Progenitor cell of endocrine pancreas (in vitro differentiated cells): ENCODE measurements at regions not wholly inside any gene's neighbourhood (a gene's known extent, or its start where the extent isn't known, plus 50 kb on each side); places are given as distances from the start of the nearest gene placed in this dataset.

Experiments
- DNase-seq: peaks from one replicate; pipeline ENCODE4 v3.0.0; 2021; ENCODE audit warnings: low spot score; ENCODE audit not compliant: unreplicated experiment
- H3K27ac Mint-ChIP-seq: 2 replicates; pipeline ENCODE4 v1.8.0; 2021; ENCODE audit warnings: mild to moderate bottlenecking, moderate library complexity, mixed read lengths
- H3K27me3 Mint-ChIP-seq: 2 replicates; pipeline ENCODE4 v1.8.0; 2021; ENCODE audit warnings: mixed read lengths
- H3K36me3 Mint-ChIP-seq: 2 replicates; pipeline ENCODE4 v1.8.0; 2022; ENCODE audit warnings: mixed read lengths; ENCODE audit not compliant: insufficient read depth
- H3K4me1 Mint-ChIP-seq: 2 replicates; pipeline ENCODE4 v1.8.0; 2021; ENCODE audit warnings: low read depth, mixed read lengths
- H3K4me3 Mint-ChIP-seq: 2 replicates; pipeline ENCODE4 v1.8.0; 2021; ENCODE audit warnings: low read depth, mild to moderate bottlenecking, moderate library complexity, mixed read lengths
- H3K9me3 Mint-ChIP-seq: 2 replicates; pipeline ENCODE4 v1.8.0; 2021; ENCODE audit warnings: low read depth, mixed read lengths
- CTCF ChIP-seq: fragments of 200-600 bp; sonication (generic); IDR thresholded peaks from one replicate; pipeline ENCODE4 v1.5.0; 2021; ENCODE audit warnings: antibody characterized with exemption, mild to moderate bottlenecking; ENCODE audit not compliant: unreplicated experiment

- Mint-ChIP-seq H3K27ac (no peak overlapping the region), H3K27me3 (peaks cover 2% of the 10 kb centered on the region)
- TF ChIP-seq CTCF, result no peak
These were observed 268.0 kb downstream of the ATG4C start for GRCh38 chr1:63051886-63052285.

GRCh38 chr1:63054184-63054583, 268.2 kb upstream of the FOXD3 start:
- H3K9me3 Mint-ChIP-seq, result no peaks in the 10 kb centered on the region
- TF ChIP-seq CTCF, result no peak
- H3K27me3 Mint-ChIP-seq, result no peaks in the 10 kb centered on the region
- no peak for DNase-seq
- no peak overlapping the region for H3K4me3 Mint-ChIP-seq
- peaks cover 5% of the 10 kb centered on the region for H3K4me1 Mint-ChIP-seq
- H3K36me3 Mint-ChIP-seq, result no peaks in the 10 kb centered on the region
- no peak overlapping the region for H3K27ac Mint-ChIP-seq

More at GRCh38 chr1:63051886-63052285, 268.0 kb downstream of the ATG4C start:
- DNase-seq, result no peak
- no peaks in the 10 kb centered on the region for H3K36me3 Mint-ChIP-seq
- no peak overlapping the region for H3K4me3 Mint-ChIP-seq
- H3K4me1 Mint-ChIP-seq, result peaks cover 5% of the 10 kb centered on the region
- no peaks in the 10 kb centered on the region for H3K9me3 Mint-ChIP-seq

GRCh38 chr1:63063367-63063766, 259.0 kb upstream of the FOXD3 start:
- no peak for DNase-seq
- Mint-ChIP-seq H3K4me3 (no peak overlapping the region), H3K4me1 (no peaks in the 10 kb centered on the region), H3K9me3 (no peaks in the 10 kb centered on the region), H3K27me3 (no peaks in the 10 kb centered on the region), H3K36me3 (no peaks in the 10 kb centered on the region), H3K27ac (no peak overlapping the region)
- no peak for TF ChIP-seq CTCF

- H3K9me3 Mint-ChIP-seq, result no peaks in the 10 kb centered on the region
- no peaks in the 10 kb centered on the region for H3K27me3 Mint-ChIP-seq
- TF ChIP-seq CTCF, result no peak
- no peaks in the 10 kb centered on the region for H3K4me1 Mint-ChIP-seq
- no peak overlapping the region for H3K4me3 Mint-ChIP-seq
- H3K36me3 Mint-ChIP-seq, result no peaks in the 10 kb centered on the region
- H3K27ac Mint-ChIP-seq, result no peak overlapping the region
- DNase-seq, result no peak
These were observed 258.2 kb upstream of the FOXD3 start for GRCh38 chr1:63064135-63064534.

GRCh38 chr1:63068626-63069025, 253.7 kb upstream of the FOXD3 start:
- no peak for TF ChIP-seq CTCF
- no peak for DNase-seq
- Mint-ChIP-seq H3K9me3 (no peaks in the 10 kb centered on the region), H3K27me3 (peaks cover 22% of the 10 kb centered on the region), H3K4me3 (no peak overlapping the region), H3K36me3 (no peaks in the 10 kb centered on the region), H3K27ac (no peak overlapping the region), H3K4me1 (peaks cover 2% of the 10 kb centered on the region)
